Ishikawa (cell line): ENCODE measurements at regions not wholly inside any gene's neighbourhood (a gene's known extent, or its start where the extent isn't known, plus 50 kb on each side); places are given as distances from the start of the nearest gene placed in this dataset.

ENCODE experiments used
- NFIC ChIP-seq: IDR thresholded peaks from 2 replicates; pipeline ENCODE4 v1.6.1; 2012
- YY1 ChIP-seq: IDR thresholded peaks from 2 replicates; pipeline ENCODE4 v1.6.1; 2012; ENCODE audit warnings: low read depth

GRCh38 chr5:12177851-12178250, 273.6 kb upstream of the CTNND2 start:
- TF ChIP-seq NFIC = no peak
- TF ChIP-seq YY1 = no peak
